NB4 (cell line): ENCODE measurements at regions not wholly inside any gene's neighbourhood (a gene's known extent, or its start where the extent isn't known, plus 50 kb on each side); places are given as distances from the start of the nearest gene placed in this dataset.

Source experiments
- CTCF ChIP-seq: IDR thresholded peaks from one replicate; pipeline ENCODE4 v1.5.1; 2012; ENCODE audit warnings: low read depth, low read length
- MAX ChIP-seq: IDR thresholded peaks from 2 replicates; pipeline ENCODE4 v1.6.1; 2011; ENCODE audit warnings: low read depth, low read length
- POLR2A ChIP-seq: IDR thresholded peaks from 2 replicates; pipeline ENCODE4 v1.6.1; 2011; ENCODE audit warnings: mild to moderate bottlenecking; ENCODE audit not compliant: insufficient read length; ENCODE audit errors: extremely low read depth

GRCh38 chr10:118153287-118153686 is 106.5 kb upstream of the RAB11FIP2 start:
- no peak for TF ChIP-seq CTCF
- no peak for TF ChIP-seq POLR2A
- TF ChIP-seq MAX: no peak
